ENCODE measurements at regions not wholly inside any gene's neighbourhood (a gene's known extent, or its start where the extent isn't known, plus 50 kb on each side); places are given as distances from the start of the nearest gene placed in this dataset.

DNA sequence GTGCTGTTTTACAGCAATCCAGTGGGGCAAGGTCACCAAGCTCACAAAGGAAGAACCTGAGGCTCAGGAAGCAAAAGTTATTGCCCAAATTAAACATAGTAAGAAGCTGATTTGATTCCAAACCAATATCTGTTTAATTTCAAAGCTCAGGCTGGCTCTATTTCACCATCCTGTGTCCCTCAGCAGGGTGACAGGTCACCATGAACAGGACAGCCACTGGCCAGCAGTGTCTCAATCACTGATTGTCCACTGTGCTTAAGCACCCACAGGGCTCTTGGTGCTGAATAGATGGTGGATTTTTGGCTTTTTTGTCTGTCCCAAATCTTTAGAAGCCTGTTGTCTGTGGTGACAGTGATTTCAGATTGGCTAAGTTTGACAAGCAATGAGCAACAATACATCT is 146.4 kb upstream of the ZNF32 start:
- FAIRE-seq (no peak), DNase-seq (ENCODE audit: low read depth in 1 of 2, low spot score in 2 of 2) (no peak)
- H3K9me3 ChIP-seq (ENCODE audit: insufficient read depth in 2 of 2, low read depth in 1 of 2, low read length in 1 of 2), result no peaks in the 10 kb centered on the region; a peak in 1 of 4 replicates
- no peak overlapping the region for H4K91ac ChIP-seq (replicated peaks; ENCODE audit: insufficient read length, low read length)
- H3K4me3 ChIP-seq (ENCODE audit: extremely low read depth in 1 of 4, insufficient read depth in 2 of 4, low read depth in 3 of 4, low read length in 4 of 4), result no peak overlapping the region
- TF ChIP-seq RFX5 (IDR thresholded peaks at IDR 0.05; ENCODE audit: borderline replicate concordance, low read depth, low read length) (no peak), TCF12 (IDR thresholded peaks at IDR 0.05; ENCODE audit: low read depth, low read length) (no peak), SAP30 (IDR thresholded peaks at IDR 0.05; ENCODE audit: insufficient read depth, insufficient replicate concordance, low read length) (no peak), TBP (IDR thresholded peaks at IDR 0.05; ENCODE audit: low read depth, low read length) (no peak), RBBP5 (IDR thresholded peaks at IDR 0.05; ENCODE audit: borderline replicate concordance, low read depth, low read length) (no peak)
- no peak overlapping the region for H3K4ac ChIP-seq (replicated peaks; ENCODE audit: insufficient read length, low read depth, low read length)
- no peak overlapping the region for H2BK120ac ChIP-seq (replicated peaks; ENCODE audit: low read depth, low read length)
- no peak overlapping the region for H3K9ac ChIP-seq (replicated peaks in 1 of 4; ENCODE audit: extremely low read depth in 1 of 4, low read depth in 3 of 4, low read length in 3 of 4)
- H2BK20ac ChIP-seq (ENCODE audit: low read length), result no peak overlapping the region
- H4K8ac ChIP-seq (ENCODE audit: extremely low read depth, insufficient read depth, low read length), result no peak overlapping the region
- 0 out of 2 replicates have a peak overlapping the region, but pooled peaks have one; percentile 13 for H2AFZ ChIP-seq (ENCODE audit: low read length)
- no peak overlapping the region for H3K27ac ChIP-seq (ENCODE audit: low read depth, low read length)
- H3K79me2 ChIP-seq (ENCODE audit: control insufficient read depth in 1 of 2, insufficient read depth in 2 of 2, low read length in 2 of 2), result no peaks in the 10 kb centered on the region
- H3K27me3 ChIP-seq (replicated peaks in 1 of 4; ENCODE audit: control insufficient read depth in 3 of 4, extremely low read depth in 1 of 4, insufficient read depth in 3 of 4, low read length in 3 of 4), result no peaks in the 10 kb centered on the region
- H3K79me1 ChIP-seq (ENCODE audit: low read depth, low read length), result no peaks in the 10 kb centered on the region
- POLR2A ChIA-PET (ENCODE audit: partially characterized antibody), result no interaction called here
- H2BK15ac ChIP-seq (ENCODE audit: low read length), result no peak overlapping the region
- H2BK5ac ChIP-seq (ENCODE audit: low read depth, low read length), result no peak overlapping the region
- no peaks in the 10 kb centered on the region for H3K4me1 ChIP-seq (replicated peaks in 1 of 4; ENCODE audit: control insufficient read depth in 3 of 4, insufficient read depth in 4 of 4, low read length in 3 of 4)
- H3K23me2 ChIP-seq (ENCODE audit: low read depth, low read length), result no peaks in the 10 kb centered on the region; the same call in 1 of the 2 replicates
- H3K36me3 ChIP-seq (ENCODE audit: control insufficient read depth in 2 of 4, insufficient read depth in 4 of 4, low read length in 3 of 4), result no peaks in the 10 kb centered on the region
- no peak overlapping the region for H4K5ac ChIP-seq (ENCODE audit: insufficient read length, low read depth, low read length)
- no peak overlapping the region for H2BK12ac ChIP-seq (ENCODE audit: low read depth, low read length)
- CTCF ChIA-PET (ENCODE audit: partially characterized antibody), result interaction anchor here (1.1 to 1.8 kb wide), 2 partner anchors 110 to 124 kb away, joined by 3 to 4 read pairs; no protein-coding TSS in a partner anchor
- no peak overlapping the region for H3K56ac ChIP-seq (replicated peaks; ENCODE audit: insufficient read length, low read depth, low read length)
- H3K18ac ChIP-seq (ENCODE audit: extremely low read depth, low read length), result no peak overlapping the region
- H3K4me2 ChIP-seq (ENCODE audit: insufficient read depth in 1 of 2, low read depth in 2 of 2, low read length in 2 of 2), result no peak overlapping the region
- no peak overlapping the region for H3K23ac ChIP-seq (ENCODE audit: insufficient read length)
- H2AK5ac ChIP-seq (ENCODE audit: low read depth, low read length), result no peak overlapping the region
- no peak overlapping the region for H3K14ac ChIP-seq (ENCODE audit: insufficient read length)
- no peaks in the 10 kb centered on the region for H4K20me1 ChIP-seq (replicated peaks in 1 of 2; ENCODE audit: control insufficient read depth in 1 of 2, insufficient read depth in 2 of 2, low read length in 2 of 2)

Data from H1 (cell line).